ENCODE measurements at regions not wholly inside any gene's neighbourhood (a gene's known extent, or its start where the extent isn't known, plus 50 kb on each side); places are given as distances from the start of the nearest gene placed in this dataset.

DNA sequence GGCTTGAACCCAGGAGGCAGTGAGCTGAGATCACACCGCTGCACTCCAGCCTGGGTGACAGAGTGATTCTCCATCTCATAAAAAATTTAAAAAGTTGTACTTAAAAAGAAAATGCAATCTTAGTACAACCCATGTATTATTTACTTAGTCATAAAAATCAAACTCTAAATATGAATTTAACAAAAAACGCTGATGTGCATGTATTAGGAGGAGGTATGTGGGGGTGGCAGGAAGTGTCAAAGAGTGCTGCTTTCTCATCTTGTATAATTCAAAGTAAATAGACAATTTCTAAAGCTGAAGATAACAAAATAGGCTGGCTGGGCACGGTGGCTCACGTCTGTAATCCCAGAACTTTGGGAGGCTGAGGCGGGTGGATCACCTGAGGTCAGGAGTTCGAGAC, 81.0 kb upstream of the NRBF2 start:
- H3K9me3 ChIP-seq (ENCODE audit: control insufficient read depth, insufficient read depth, low read length) = no peaks in the 10 kb centered on the region
- no peak overlapping the region for H2BK5ac ChIP-seq (ENCODE audit: low read depth, low read length, poor library complexity, severe bottlenecking)
- no peak overlapping the region for H2BK15ac ChIP-seq (ENCODE audit: low read depth, low read length)
- ATAC-seq (ENCODE audit: low read depth) = no peak
- H3K4me3 ChIP-seq (ENCODE audit: insufficient read depth, low read depth, low read length) = no peak overlapping the region
- no peak overlapping the region for H2BK120ac ChIP-seq (ENCODE audit: low read depth, low read length)
- no peak overlapping the region for H3K18ac ChIP-seq (ENCODE audit: low read depth, low read length)
- H3K56ac ChIP-seq (ENCODE audit: extremely low read depth, insufficient read depth, low read length) = no peak overlapping the region
- WGBS, 2 experiments (ENCODE audit: extremely low coverage in 2 of 2, insufficient read length in 1 of 2) = no CpG with 5 or more reads among the region's 6 CpGs
- POLR2A ChIA-PET (ENCODE audit: unreplicated experiment) = no interaction called here
- no peak overlapping the region for H3K14ac ChIP-seq (replicated peaks; ENCODE audit: low read depth, low read length)
- H2BK20ac ChIP-seq (ENCODE audit: low read depth, low read length) = no peak overlapping the region
- no TSS peak for BruUV-seq (replicated peaks)
- no peak overlapping the region for H3K27ac ChIP-seq (ENCODE audit: insufficient read depth, low read length)
- no peak overlapping the region for H3K9ac ChIP-seq (ENCODE audit: low read depth, low read length)
- H2AFZ ChIP-seq (replicated peaks; ENCODE audit: low read length, poor library complexity) = no peak overlapping the region
- in situ Hi-C loops (cut with MboI; ENCODE audit: low sequenced_read_pairs) = no loop called here
- no peak overlapping the region for H3K23ac ChIP-seq (ENCODE audit: low read depth, low read length)
- H3K79me1 ChIP-seq (ENCODE audit: low read depth in 1 of 2, low read length in 2 of 2) = no peaks in the 10 kb centered on the region
- intact Hi-C loops (cut with micrococcal nuclease) = no loop called here
- no peaks in the 10 kb centered on the region for H3K36me3 ChIP-seq (ENCODE audit: control insufficient read depth, insufficient read depth, low read length)
- H4K20me1 ChIP-seq (ENCODE audit: insufficient read depth, low read length) = no peaks in the 10 kb centered on the region
- H3K4ac ChIP-seq (ENCODE audit: low read depth, low read length) = no peak overlapping the region
- DNase-seq = no peak
- no peaks in the 10 kb centered on the region for H3K4me1 ChIP-seq (ENCODE audit: control insufficient read depth, insufficient read depth, low read length)
- no peak overlapping the region for H4K8ac ChIP-seq (ENCODE audit: low read depth in 2 of 2, low read length in 2 of 2)
- peaks cover 2% of the 10 kb centered on the region for H3K27me3 ChIP-seq (ENCODE audit: control insufficient read depth, insufficient read depth, low read length)
- no peak overlapping the region for H2AK5ac ChIP-seq (ENCODE audit: low read depth, low read length)
- dilution Hi-C loops (cut with HindIII; ENCODE audit: low sequenced_read_pairs, unreplicated experiment) = no loop called here
- H3K4me2 ChIP-seq (ENCODE audit: low read depth, low read length) = no peak overlapping the region
- no peak overlapping the region for H4K91ac ChIP-seq (ENCODE audit: insufficient read depth, low read depth, low read length)
- TF ChIP-seq, protein P1, sequence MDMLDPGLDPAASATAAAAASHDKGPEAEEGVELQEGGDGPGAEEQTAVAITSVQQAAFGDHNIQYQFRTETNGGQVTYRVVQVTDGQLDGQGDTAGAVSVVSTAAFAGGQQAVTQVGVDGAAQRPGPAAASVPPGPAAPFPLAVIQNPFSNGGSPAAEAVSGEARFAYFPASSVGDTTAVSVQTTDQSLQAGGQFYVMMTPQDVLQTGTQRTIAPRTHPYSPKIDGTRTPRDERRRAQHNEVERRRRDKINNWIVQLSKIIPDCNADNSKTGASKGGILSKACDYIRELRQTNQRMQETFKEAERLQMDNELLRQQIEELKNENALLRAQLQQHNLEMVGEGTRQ (IDR thresholded peaks at IDR 0.05; ENCODE audit: low read depth, low read length) = no peak
- no peak for TF ChIP-seq CHD1 (IDR thresholded peaks at IDR 0.05; ENCODE audit: low read depth, low read length)
- no peak for TF ChIP-seq CEBPB (IDR thresholded peaks at IDR 0.05; ENCODE audit: low read depth, low read length)
- no peak for TF ChIP-seq POLR2A (IDR thresholded peaks at IDR 0.05; ENCODE audit: low read depth, low read length)
- no peak for TF ChIP-seq FOS (IDR thresholded peaks at IDR 0.05; ENCODE audit: low read depth, low read length)
- TF ChIP-seq, protein P2, sequence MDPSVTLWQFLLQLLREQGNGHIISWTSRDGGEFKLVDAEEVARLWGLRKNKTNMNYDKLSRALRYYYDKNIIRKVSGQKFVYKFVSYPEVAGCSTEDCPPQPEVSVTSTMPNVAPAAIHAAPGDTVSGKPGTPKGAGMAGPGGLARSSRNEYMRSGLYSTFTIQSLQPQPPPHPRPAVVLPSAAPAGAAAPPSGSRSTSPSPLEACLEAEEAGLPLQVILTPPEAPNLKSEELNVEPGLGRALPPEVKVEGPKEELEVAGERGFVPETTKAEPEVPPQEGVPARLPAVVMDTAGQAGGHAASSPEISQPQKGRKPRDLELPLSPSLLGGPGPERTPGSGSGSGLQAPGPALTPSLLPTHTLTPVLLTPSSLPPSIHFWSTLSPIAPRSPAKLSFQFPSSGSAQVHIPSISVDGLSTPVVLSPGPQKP (IDR thresholded peaks at IDR 0.05; ENCODE audit: borderline replicate concordance, low read depth, low read length) = no peak
- H2AK9ac ChIP-seq (replicated peaks; ENCODE audit: low read depth, low read length, poor library complexity) = no peak overlapping the region
- no peaks in the 10 kb centered on the region for H3K9me1 ChIP-seq (ENCODE audit: insufficient read depth, low read length)
- CTCF ChIA-PET = no interaction called here
- no peak overlapping the region for H4K5ac ChIP-seq (ENCODE audit: low read depth, low read length)

All from IMR-90 (cell line).